CD14-positive monocyte (primary cell): ENCODE measurements at regions not wholly inside any gene's neighbourhood (a gene's known extent, or its start where the extent isn't known, plus 50 kb on each side); places are given as distances from the start of the nearest gene placed in this dataset.

Source experiments
- DNase-seq, 3 donors: peaks; one replicate each; pipeline ENCODE4 v3.0.0-alpha.2; 2011 to 2022
- H2AFZ ChIP-seq: 2 replicates; pipeline ENCODE4 v1.6.0; 2012; ENCODE audit warnings: mild to moderate bottlenecking, low read depth, low read length, inconsistent platforms; ENCODE audit not compliant: insufficient read depth, poor library complexity, severe bottlenecking
- H3K27ac ChIP-seq, 2 donors: 1 replicate in 1 of 2; 2 replicates in 1 of 2; pipeline ENCODE4 v1.5.1; 2012 to 2013; ENCODE audit warnings: low read length in 2 of 2, control low read depth in 1 of 2, inconsistent platforms in 1 of 2, low read depth in 1 of 2, mild to moderate bottlenecking in 1 of 2
- H3K27me3 ChIP-seq, 2 donors: one replicate each; pipeline versions ENCODE4 v1.6.0 to v1.6.1; 2011 to 2013; ENCODE audit warnings: low read length in 2 of 2; ENCODE audit not compliant: control insufficient read depth in 2 of 2, insufficient read depth in 2 of 2
- H3K36me3 ChIP-seq, 2 donors: replicated peaks in 1 of 2; 1 replicate in 1 of 2; 2 replicates in 1 of 2; pipeline versions ENCODE4 v1.5.1 to v1.6.1; 2012 to 2013; ENCODE audit warnings: low read length in 2 of 2, control low read depth in 1 of 2, inconsistent platforms in 1 of 2, mild to moderate bottlenecking in 1 of 2; ENCODE audit not compliant: insufficient read depth in 2 of 2, control insufficient read depth in 1 of 2
- H3K4me1 ChIP-seq, 2 donors: 1 replicate in 1 of 2; 2 replicates in 1 of 2; pipeline versions ENCODE4 v1.5.1 to v1.6.1; 2012 to 2013; ENCODE audit warnings: low read length in 2 of 2, control low read depth in 1 of 2, inconsistent platforms in 1 of 2, mild to moderate bottlenecking in 1 of 2, moderate library complexity in 1 of 2; ENCODE audit not compliant: insufficient read depth in 2 of 2, control insufficient read depth in 1 of 2
- H3K4me2 ChIP-seq: replicated peaks from 2 replicates; pipeline ENCODE3; 2012; ENCODE audit warnings: low read length, moderate library complexity, mild to moderate bottlenecking; ENCODE audit not compliant: poor library complexity, severe bottlenecking; ENCODE audit errors: extremely low read depth
- H3K4me3 ChIP-seq, 3 experiments: fragments of 200-600 bp in 1 of 3; sonication (generic) in 1 of 3; replicated peaks in 1 of 3; 1 replicate in 2 of 3; 2 replicates in 1 of 3; pipeline ENCODE4 v1.5.1; 2011 to 2013; ENCODE audit warnings: low read length in 3 of 3, mild to moderate bottlenecking in 3 of 3, control low read depth in 2 of 3, low read depth in 2 of 3, inconsistent platforms in 1 of 3, moderate library complexity in 1 of 3
- H3K79me2 ChIP-seq: 2 replicates; pipeline ENCODE4 v1.6.0; 2012; ENCODE audit warnings: mild to moderate bottlenecking, control low read depth, inconsistent platforms, low read length, moderate library complexity; ENCODE audit not compliant: insufficient read depth
- H3K9ac ChIP-seq: 2 replicates; pipeline ENCODE4 v1.6.0; 2017; ENCODE audit warnings: low read length, mild to moderate bottlenecking; ENCODE audit not compliant: insufficient read depth, poor library complexity, severe bottlenecking
- H3K9me3 ChIP-seq, 2 donors: replicated peaks in 1 of 2; 1 replicate in 1 of 2; 2 replicates in 1 of 2; pipeline versions ENCODE4 v1.5.1 to v1.6.1; 2012 to 2013; ENCODE audit warnings: low read length in 2 of 2, control low read depth in 1 of 2; ENCODE audit not compliant: control insufficient read depth in 1 of 2, insufficient read depth in 1 of 2
- H4K20me1 ChIP-seq: 2 replicates; pipeline ENCODE4 v1.6.0; 2012; ENCODE audit warnings: mild to moderate bottlenecking, low read length, control low read depth, moderate library complexity; ENCODE audit not compliant: insufficient read depth
- H3K27ac Mint-ChIP-seq, 7 donors: one replicate each; pipeline ENCODE4 v1.8.0; 2020; ENCODE audit warnings: mild to moderate bottlenecking in 7 of 7, mixed read lengths in 7 of 7, moderate library complexity in 6 of 7, inconsistent platforms in 2 of 7
- H3K27me3 Mint-ChIP-seq, 3 donors: one replicate each; pipeline ENCODE4 v1.8.0; 2021 to 2022; ENCODE audit warnings: low read depth in 3 of 3, mild to moderate bottlenecking in 3 of 3, mixed read lengths in 3 of 3, moderate library complexity in 3 of 3, inconsistent platforms in 1 of 3
- H3K36me3 Mint-ChIP-seq, 2 donors: one replicate each; pipeline ENCODE4 v1.8.0; 2020; ENCODE audit warnings: mixed read lengths in 2 of 2, inconsistent platforms in 1 of 2, mild to moderate bottlenecking in 1 of 2
- H3K4me1 Mint-ChIP-seq: one replicate; pipeline ENCODE4 v1.8.0; 2020; ENCODE audit warnings: mild to moderate bottlenecking, mixed read lengths
- H3K4me3 Mint-ChIP-seq, 2 donors: one replicate each; pipeline ENCODE4 v1.8.0; 2020; ENCODE audit warnings: mild to moderate bottlenecking in 2 of 2, mixed read lengths in 2 of 2, moderate library complexity in 1 of 2
- H3K9me3 Mint-ChIP-seq, 7 donors: one replicate each; pipeline ENCODE4 v1.8.0; 2020 to 2022; ENCODE audit warnings: mixed read lengths in 7 of 7, mild to moderate bottlenecking in 6 of 7, moderate library complexity in 6 of 7, inconsistent platforms in 2 of 7
- CTCF ChIP-seq: fragments of 200-600 bp; IDR thresholded peaks from one replicate; pipeline ENCODE4 v1.8.0; 2022; ENCODE audit warnings: antibody characterized with exemption, mild to moderate bottlenecking
- WGBS: methylation state at CpG from one replicate; pipeline ENCODE4 v1.1.5; 2013; ENCODE audit warnings: missing lambda C conversion rate; ENCODE audit not compliant: insufficient coverage; 5-methylcytosine and 5-hydroxymethylcytosine counted together
- intact Hi-C, 2 donors: fragments of 100-400 bp; cut with micrococcal nuclease; formaldehyde crosslinking; loops; one replicate each; pipeline versions ENCODE4 v1.15.0 to v1.15.1; 2023

- intact Hi-C loops: no loop called here
- Mint-ChIP-seq H3K9me3 (no peaks in the 10 kb centered on the region), H3K27ac (no peak overlapping the region), H3K27me3 (peaks cover 15 to 24% (median 23%) of the 10 kb centered on the region in 3 donors), H3K4me1 (no peaks in the 10 kb centered on the region), H3K36me3 (no peaks in the 10 kb centered on the region), H3K4me3 (no peak overlapping the region)
- no peak overlapping the region for H3K27ac ChIP-seq
- H3K36me3 ChIP-seq: no peaks in the 10 kb centered on the region
- H3K79me2 ChIP-seq: no peaks in the 10 kb centered on the region
- H3K4me1 ChIP-seq: no peaks in the 10 kb centered on the region
- no peak overlapping the region for H3K4me2 ChIP-seq
- no peak for DNase-seq
- peaks cover 0 to 4% of the 10 kb centered on the region in 2 donors for H3K27me3 ChIP-seq
- WGBS: 88% methylated on average over 1 of the region's 5 CpGs
- H3K9me3 ChIP-seq: no peaks in the 10 kb centered on the region
- H3K4me3 ChIP-seq: no peak overlapping the region
- H2AFZ ChIP-seq: no peak overlapping the region
- H3K9ac ChIP-seq: no peak overlapping the region
- no peaks in the 10 kb centered on the region for H4K20me1 ChIP-seq
- TF ChIP-seq CTCF: no peak
Observed at GRCh38 chr22:26894362-26894761, 237.0 kb downstream of the MIAT start.

DNA sequence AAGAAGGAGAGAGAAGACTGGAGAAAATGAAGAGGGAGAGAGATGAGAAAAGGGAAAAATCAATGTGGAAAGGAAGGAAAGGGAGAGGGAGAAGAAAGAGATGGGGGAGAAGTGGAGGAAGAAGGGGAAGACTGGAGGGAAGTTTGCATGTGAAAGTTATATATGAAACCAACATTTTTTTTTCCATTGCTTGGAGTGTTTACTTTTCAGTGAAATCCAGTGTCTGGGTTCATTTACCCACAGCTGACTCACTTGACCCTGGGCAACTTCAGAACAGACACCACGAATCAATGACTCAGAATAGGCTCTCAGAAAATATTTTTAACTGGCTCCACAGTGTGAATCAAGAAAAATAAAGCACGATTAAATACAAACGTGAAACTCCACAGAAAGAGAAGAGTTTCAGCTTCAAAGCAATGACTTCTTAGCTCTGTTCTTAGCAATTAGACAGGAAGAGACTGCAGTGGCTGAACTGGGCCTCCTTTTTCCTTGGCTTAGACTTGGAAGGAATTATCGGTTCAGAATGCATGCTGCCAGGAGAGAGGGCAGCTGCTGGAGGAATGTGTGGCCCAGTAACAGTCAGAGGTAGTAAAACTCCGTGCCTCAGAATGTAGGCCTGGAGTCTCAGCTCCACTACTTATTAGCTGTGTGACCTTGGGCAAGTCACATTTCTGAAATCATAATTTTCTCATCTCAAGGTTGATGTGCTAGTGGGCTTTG, 237.5 kb downstream of the MIAT start:
- H3K27ac Mint-ChIP-seq: peak overlapping the region in 1 of 7 donors; percentile 12
- H3K4me2 ChIP-seq: no peak overlapping the region
- peaks cover 2 to 4% of the 10 kb centered on the region in 2 donors for H3K27me3 ChIP-seq

More for the DNA sequence above, 237.5 kb downstream of the MIAT start:
- 100% methylated on average over 3 of the region's 5 CpGs for WGBS
- H3K36me3 Mint-ChIP-seq: no peaks in the 10 kb centered on the region
- peaks cover 15 to 23% (median 22%) of the 10 kb centered on the region in 3 donors for H3K27me3 Mint-ChIP-seq
- no peaks in the 10 kb centered on the region for H3K36me3 ChIP-seq
- intact Hi-C loops: no loop called here
- no peak overlapping the region for H3K27ac ChIP-seq
- no peaks in the 10 kb centered on the region for H3K4me1 ChIP-seq
- no peak for DNase-seq
- H3K4me1 Mint-ChIP-seq: no peaks in the 10 kb centered on the region
- H3K4me3 ChIP-seq: no peak overlapping the region
- TF ChIP-seq CTCF: no peak
- H4K20me1 ChIP-seq: no peaks in the 10 kb centered on the region
- H3K79me2 ChIP-seq: no peaks in the 10 kb centered on the region
- no peak overlapping the region for H3K4me3 Mint-ChIP-seq
- H3K9ac ChIP-seq: no peak overlapping the region
- H3K9me3 ChIP-seq: no peaks in the 10 kb centered on the region
- H2AFZ ChIP-seq: no peak overlapping the region
- no peaks in the 10 kb centered on the region for H3K9me3 Mint-ChIP-seq
